GM21619 (cell line): ENCODE measurements at regions not wholly inside any gene's neighbourhood (a gene's known extent, or its start where the extent isn't known, plus 50 kb on each side); places are given as distances from the start of the nearest gene placed in this dataset.

Source experiments
- ATAC-seq: cut with Tn5 transposase; IDR thresholded peaks from one replicate; pipeline ENCODE4 v1.9.1; 2021; ENCODE audit not compliant: unreplicated experiment

DNA sequence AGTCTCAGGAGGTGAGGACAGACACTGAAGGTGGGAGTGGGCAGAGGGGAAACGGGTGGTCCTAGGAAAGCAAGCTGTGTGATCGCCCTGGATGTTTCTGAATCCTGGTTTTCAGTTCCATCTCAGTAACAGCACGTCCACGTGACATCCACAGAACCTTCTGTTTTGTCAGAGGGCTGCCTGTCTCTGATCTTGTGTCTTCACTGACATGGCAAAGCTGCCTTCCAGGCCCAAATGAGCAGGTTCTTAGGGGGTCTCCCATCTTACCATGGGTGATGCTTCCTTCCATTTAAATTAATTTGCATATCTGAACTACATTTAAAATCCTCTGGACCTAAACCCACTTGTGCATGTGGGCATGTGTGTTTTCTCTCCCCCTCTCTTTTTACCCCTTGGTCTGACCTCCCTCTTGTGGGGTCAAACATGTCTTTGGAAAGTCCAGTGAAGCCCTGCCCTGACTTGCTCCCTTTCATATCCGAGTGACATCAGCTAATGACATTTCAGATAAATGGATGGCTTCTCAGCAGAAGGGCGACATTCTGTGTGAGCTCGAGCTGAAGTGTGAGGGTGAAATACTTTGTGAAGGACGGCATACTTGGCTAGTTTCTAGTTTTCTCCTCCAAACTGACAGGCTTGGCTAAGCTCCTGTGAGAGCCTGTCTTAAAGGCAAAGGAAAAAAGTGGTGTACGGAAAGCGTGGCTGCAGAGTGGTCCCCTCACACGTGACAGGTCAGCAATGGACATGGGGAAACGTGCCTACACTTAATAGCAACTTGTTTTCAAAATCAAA, 204.8 kb upstream of the S1PR3 start:
- no peak for ATAC-seq

DNA sequence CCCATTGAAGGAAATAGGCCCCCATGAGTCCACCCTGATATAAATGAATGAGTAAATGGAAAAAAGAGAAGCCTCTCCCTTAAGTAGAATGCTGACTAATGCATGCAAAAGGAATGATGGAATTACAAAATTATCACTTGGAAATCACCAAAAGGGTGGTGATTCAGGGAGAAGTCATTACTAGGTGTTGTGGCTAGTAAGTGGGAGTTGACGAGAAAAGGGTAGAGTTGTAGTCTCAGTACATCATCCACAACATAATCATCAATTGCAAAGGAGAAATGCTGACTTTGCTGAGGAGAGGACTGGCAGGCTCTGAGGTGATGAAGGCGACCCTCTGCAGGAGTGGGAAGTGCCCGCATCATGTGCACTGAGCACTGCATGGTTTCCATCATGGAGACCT, 201.5 kb upstream of the S1PR3 start:
- ATAC-seq: no peak

DNA sequence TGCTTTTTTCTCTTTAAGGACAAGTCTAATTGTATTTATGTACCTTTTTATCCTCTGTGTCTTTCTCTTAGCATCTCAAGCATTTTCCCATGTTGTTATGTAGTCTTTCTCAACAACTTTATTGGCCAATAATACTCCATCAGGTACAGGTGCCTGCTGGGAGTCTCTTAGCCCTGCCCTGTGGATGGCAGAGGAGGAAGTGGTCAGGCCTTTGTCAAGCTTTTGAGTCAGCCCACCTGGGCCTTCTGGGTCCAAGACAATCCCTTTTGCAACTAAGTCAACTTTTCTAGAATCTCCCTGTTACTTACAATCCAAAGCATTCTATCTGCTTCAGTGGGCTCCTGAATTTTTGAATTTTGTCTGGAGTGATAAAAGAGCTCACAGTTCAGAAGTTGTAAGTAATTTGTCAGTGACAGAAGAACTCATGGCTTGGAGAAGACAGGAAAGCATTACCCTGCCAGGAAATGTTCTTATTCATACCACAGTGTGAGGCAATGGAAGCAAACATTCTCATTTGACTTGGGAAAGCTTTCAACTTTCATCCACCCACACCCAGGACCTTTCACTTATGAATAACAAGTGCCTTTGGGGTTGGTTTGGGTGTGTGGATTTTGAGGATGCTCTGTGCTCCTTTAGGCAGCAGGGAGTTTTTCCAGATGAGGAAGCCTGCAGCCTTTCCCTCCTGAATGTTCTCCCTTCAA, 200.0 kb upstream of the S1PR3 start:
- no peak for ATAC-seq

GRCh38 chr9:88792502-88792901, 198.8 kb upstream of the S1PR3 start:
- ATAC-seq: no peak

GRCh38 chr9:88794100-88794499, 197.2 kb upstream of the S1PR3 start:
- no peak for ATAC-seq

GRCh38 chr9:88796947-88797346, 194.3 kb upstream of the S1PR3 start:
- ATAC-seq: no peak

DNA sequence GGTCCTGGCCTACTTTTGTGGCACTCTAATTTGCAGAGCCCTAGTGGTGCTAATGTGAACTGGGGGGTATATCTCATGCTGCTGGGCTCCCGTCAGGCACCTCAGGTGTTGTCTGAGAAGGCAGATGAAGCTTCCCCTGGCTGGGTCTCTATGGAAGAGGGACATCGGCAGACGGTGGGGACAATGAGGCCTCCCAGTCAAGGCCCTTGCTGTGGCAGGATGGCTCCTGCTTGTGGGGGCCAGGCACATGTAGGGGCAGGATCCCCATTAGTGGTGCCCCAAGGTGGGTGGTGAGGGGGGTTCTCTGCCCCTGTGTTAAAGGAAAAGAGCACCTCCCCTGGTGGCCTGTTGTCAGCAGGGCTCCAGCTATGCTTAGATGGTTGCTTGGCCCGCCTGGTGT, 192.8 kb upstream of the S1PR3 start:
- ATAC-seq: no peak

DNA sequence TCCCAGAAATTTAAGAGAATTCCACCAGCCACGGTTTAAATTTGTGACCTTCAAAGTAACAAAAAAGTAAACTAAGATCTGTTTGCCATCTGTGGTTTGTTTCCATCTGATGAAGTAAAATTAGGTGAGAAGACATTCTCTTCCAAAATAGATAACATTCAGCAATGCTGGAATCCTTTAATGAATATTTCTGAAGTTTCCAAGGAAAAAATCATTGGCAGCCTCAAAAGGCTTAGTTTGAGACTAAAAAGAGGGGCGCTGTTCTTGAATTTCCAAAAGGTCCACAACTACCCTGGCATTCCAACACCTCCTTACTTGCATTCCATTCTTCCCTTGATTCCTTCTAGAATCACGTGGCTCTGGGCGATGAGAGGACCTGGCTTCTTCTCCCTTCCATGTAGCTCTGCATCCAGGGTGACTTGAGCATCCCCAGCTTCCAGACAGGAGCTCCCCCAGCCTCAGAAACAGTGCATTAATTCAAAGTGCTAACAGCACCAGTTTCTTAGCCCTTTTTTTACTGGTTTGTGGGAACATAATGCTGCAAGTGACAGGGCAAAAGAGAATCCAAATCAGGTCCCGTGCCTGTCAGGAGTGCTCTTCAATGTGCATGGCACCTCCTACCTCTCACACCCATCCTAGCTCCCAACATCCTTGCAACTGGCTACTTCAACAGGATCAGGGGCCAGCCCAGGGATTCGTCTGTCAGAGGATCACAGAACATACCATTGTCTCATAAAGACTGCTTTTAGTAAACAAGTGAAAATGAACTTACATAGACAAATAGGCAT, 191.5 kb upstream of the S1PR3 start:
- ATAC-seq: no peak

DNA sequence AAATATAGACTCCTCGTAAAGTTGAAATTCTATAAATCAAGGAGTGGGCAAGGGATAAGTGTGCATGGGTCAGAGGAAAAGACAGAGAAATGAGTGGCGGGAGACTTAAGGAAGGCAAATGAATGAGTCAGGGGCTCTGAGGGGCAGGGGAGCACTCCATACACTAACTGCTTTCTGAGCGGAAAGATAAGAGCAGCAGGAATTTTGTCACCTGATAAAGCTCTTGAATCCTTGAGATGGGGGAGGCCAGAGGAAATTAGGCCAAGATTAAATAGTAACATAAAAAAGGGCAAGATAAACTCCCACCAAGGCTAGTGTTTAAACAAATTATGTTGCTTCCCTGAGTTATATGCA, 191.0 kb upstream of the S1PR3 start:
- ATAC-seq: no peak

DNA sequence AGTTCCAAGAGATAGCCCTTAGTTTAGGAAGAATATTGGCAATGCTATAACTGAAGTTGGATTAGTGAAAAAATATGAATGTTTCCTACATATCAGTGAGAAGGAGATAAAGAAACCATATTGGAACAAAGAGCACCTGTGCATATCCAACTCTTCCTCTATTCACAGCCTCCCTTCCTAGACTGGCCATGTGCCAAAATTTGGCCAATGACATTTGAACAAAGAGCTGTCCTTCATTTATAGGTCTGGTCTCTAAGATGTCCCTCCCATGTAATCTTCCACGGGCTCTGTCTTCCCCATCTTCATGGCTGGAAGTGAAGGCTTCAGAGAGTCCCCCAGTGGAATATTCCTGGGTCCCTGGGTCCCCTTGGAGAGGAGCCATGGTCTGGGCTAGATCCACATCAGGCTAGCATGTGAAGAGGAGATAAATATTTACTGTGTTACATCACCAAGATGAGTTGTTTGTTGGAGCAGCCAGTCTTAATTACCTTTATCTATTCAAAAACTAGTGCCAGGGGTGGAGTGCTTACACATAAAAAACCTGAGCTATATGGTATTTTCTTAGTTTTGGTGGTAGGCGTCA, 190.0 kb upstream of the S1PR3 start:
- ATAC-seq: no peak

DNA sequence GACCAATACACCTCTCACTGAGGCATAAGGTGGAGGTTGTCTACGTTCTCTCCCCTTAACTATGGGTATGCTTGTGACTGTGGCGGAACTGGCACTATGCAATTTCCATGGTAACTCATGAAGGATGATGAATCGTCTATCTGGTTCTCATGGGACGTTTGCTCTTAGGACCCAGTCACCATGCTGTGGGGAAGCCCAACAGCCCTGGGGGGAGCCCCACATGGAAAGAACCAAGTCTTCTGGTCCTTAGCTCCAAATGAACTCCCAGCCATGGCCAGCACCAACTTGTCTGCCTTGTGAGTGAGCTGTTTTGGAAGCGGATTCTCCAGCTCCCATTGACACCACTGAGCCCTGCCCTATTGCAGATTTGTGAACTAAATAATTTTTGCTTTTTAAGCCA, 188.7 kb upstream of the S1PR3 start:
- no peak for ATAC-seq

DNA sequence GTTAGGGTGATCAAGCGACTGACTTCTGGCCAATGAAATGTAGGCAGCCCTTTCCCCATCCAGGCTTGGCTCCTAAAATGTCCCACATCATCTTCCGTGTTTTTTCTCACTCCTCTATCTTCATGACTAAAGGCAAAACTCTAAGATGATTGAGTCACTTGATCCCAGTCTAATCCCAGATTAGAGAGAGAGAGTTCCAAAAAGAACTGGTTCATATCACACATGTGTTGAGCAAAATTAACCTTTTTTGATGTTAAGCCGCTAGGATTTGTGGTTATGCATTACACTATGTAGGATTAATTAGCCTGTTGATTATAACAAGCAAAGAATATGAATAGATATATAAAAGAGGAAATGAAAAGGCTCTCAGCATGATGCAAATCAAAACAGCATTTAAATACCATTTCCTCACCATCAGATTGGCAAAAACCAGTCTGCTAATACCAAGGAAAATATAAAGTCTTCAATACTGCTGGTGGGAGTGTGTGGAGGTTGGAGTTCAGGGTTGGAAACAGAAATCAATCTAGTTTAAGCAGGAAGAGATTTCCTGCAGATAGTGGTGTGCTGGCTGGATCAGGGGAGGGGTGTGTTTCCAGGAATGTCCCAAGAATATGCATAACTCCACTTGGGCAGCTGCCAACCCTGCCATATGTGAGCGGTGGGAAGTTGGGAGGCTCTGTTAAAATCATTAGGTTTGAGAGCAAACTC, 187.6 kb upstream of the S1PR3 start:
- no peak for ATAC-seq

DNA sequence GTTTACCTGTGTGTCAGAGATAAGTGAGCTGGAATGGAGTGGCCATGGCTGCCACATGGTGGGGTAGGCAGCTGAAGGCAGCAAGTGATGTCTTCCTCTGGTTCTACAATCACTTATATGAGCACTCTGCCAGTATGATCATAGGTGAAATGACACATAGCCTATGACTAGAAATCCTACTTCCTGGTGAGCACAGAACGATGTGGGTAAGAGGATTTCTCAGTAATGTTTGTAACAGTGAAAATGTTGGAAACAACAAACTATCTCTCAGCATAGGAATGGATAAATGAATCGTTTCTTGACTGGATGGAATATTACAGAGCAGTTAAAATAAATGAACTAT, 187.0 kb upstream of the S1PR3 start:
- no peak for ATAC-seq

GRCh38 chr9:88805217-88805943, 185.9 kb upstream of the S1PR3 start:
- ATAC-seq: no peak

- ATAC-seq: no peak
Observed at GRCh38 chr9:88807426-88807825, 183.8 kb upstream of the S1PR3 start.

- ATAC-seq: no peak
Observed at GRCh38 chr9:88808019-88808656, 183.1 kb upstream of the S1PR3 start.

DNA sequence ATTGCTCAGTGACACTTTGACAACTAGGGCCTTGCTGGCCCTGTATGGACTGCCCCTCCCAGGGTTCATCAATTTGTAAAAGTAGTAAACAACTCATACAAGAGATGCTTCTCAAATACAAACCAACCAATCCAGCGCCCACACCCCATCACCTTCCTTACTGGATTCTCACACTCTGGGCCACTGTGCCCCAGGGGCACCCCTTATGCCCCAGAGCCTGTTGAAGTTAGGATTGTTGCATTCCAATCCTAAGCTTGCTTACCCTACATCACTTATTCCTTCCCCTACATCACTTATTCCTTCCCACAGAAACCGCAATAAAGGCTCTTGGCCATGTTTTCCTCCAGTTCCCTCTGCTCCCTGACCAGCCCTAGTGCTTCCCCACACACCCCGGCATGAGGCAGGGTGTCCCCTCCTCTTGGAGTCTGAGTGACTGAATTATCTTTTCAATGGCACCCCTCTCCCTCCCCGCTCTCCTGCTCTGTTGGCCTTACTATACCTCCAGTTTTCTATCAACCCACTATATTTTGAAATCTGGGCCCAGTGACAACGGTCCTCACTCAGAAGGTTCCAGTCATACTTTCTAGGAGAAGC, 182.4 kb upstream of the S1PR3 start:
- no peak for ATAC-seq

GRCh38 chr9:88809355-88810161, 181.7 kb upstream of the S1PR3 start:
- no peak for ATAC-seq

- ATAC-seq: no peak
Observed at GRCh38 chr9:88810826-88811225, 180.4 kb upstream of the S1PR3 start.
